ENCODE measurements at regions not wholly inside any gene's neighbourhood (a gene's known extent, or its start where the extent isn't known, plus 50 kb on each side); places are given as distances from the start of the nearest gene placed in this dataset.
"Not testable (repeated sequence)": the region's sequence is repeated elsewhere in the genome, so short reads cannot be mapped to it uniquely, and the experiment has no call there.

DNA sequence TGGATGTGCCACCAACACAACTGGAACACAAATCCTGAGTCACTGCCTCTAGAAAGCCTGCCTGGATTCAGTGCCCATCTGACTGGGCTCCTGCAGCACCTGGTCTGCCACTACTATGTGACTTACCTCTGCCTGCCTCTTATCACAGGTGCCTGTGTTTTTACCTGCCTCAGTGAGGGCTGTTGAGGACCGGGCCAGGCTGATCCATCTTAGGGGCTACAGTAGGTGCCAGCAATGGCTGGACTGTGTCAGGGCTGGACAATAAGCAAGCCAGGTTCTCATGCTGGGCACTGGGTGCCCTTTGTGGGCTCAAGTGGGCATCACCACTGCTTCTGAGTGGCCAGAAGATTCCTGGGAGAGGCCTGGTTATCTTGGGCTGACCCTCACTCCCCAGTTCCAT lies 948.6 kb upstream of the TPTE start:
- intact Hi-C loops (cut with DNase I); H3K27ac ChIP-seq; H3K4me3 ChIP-seq; H3K9me3 ChIP-seq; DNase-seq (ENCODE audit: low spot score in 2 of 2); H3K27me3 ChIP-seq; H3K4me1 ChIP-seq; H3K36me3 ChIP-seq: not testable (repeated sequence)

DNA sequence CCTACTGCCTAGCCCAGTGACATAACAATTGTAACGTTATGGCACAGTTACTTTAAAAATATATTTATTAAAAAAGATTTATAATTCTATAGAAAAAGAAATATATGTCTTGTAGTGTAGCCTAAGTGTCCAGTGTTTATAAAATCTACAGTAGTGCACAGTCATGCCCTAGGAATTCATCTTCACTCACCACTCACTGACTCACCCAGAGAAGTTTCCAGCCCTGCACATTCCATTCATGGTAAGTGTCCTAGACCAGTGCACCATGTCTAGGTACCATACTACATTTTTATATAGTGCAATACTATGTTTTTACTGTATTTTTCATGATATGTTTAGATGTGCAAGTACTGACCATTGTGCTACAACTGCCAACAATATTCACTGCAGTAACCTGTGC lies 947.9 kb upstream of the TPTE start:
- DNase-seq (ENCODE audit: low spot score in 2 of 2); H3K36me3 ChIP-seq; H3K9me3 ChIP-seq; H3K4me1 ChIP-seq; H3K27me3 ChIP-seq; intact Hi-C loops (cut with DNase I); H3K4me3 ChIP-seq; H3K27ac ChIP-seq: not testable (repeated sequence)

DNA sequence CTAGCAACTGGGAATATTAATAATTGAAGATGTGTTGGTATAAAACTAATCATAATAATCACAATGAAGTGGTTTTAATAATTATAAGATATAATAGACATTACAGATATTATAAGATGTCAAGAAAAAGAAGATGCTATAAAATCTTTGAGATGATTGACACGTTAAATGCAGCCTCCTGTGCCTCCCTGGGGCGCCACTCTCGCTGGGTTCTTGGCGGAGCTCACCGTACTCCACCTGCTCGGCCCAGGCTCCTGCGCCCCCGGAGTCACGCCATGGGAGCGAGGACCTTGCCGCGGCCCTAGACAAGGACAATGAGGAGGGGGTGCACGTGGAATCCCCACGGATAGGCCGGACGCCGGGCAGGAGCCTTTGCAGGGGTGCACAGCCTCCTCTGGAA lies 942.1 kb upstream of the TPTE start:
- H3K4me1 ChIP-seq; DNase-seq (ENCODE audit: low spot score in 2 of 2); H3K36me3 ChIP-seq; intact Hi-C loops (cut with DNase I); H3K27ac ChIP-seq; H3K4me3 ChIP-seq; H3K9me3 ChIP-seq; H3K27me3 ChIP-seq: not testable (repeated sequence)

DNA sequence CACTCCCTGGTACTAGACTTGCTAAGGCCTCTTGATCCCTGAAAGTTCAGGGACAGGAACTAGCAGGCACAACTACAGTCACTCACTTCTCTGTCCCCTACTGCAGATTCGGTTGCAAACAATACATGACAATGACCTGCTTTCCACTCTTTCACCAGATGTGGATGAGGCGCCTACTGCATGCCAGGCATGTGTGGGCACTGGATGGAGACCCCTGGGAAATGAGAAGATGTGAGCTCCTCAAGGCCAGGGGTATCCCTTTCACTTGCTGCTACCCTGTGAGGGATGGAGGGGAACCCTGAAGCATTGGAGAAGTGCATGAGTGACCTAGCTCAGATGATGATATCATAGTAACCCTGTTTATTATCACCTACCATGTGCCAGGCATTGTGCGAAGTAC lies 933.4 kb upstream of the TPTE start:
- intact Hi-C loops (cut with DNase I); H3K27me3 ChIP-seq; H3K9me3 ChIP-seq; H3K27ac ChIP-seq; H3K4me1 ChIP-seq; DNase-seq (ENCODE audit: low spot score in 2 of 2); H3K36me3 ChIP-seq; H3K4me3 ChIP-seq: not testable (repeated sequence)

DNA sequence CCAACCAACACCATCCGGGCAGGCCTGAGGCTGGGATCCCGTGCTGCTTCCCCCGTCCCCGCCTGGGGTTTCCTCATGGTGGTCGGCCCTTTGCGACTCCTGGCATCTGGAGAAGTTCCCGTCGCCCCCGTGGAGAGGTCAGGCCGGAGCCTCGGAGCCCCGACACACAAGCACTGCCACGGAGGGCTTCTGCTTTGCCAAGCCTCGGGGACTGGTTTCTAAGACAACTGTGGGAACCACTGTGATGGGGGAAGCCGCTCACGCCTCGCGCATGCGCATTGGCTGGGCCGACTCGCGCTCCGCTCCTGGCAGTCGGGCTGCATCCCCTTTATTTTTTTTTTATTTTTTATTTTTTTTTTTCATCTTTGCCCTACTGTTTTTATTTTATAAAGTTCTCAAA lies 928.8 kb upstream of the TPTE start:
- H3K4me1 ChIP-seq; intact Hi-C loops (cut with DNase I); DNase-seq (ENCODE audit: low spot score in 2 of 2); H3K27me3 ChIP-seq; H3K9me3 ChIP-seq; H3K36me3 ChIP-seq; H3K27ac ChIP-seq; H3K4me3 ChIP-seq: not testable (repeated sequence)

DNA sequence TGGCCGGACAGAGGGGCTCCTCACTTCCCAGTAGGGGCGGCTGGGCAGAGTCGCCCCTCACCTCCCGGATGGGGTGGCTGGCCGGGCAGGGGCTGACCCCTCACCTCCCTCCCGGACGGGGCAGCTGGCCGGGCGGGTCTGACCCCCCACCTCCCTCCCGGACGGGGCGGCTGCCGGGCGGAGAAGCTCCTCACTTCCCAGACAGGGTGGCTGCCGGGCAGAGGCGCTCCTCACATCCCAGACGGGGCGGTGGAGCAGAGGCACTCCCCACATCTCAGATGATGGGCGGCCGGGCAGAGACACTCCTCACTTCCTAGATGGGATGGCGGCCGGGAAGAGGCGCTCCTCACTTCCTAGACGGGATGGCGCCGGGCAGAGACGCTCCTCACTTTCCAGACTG lies 927.7 kb upstream of the TPTE start:
- H3K4me1 ChIP-seq; H3K27ac ChIP-seq; H3K36me3 ChIP-seq; intact Hi-C loops (cut with DNase I); DNase-seq (ENCODE audit: low spot score in 2 of 2); H3K9me3 ChIP-seq; H3K27me3 ChIP-seq; H3K4me3 ChIP-seq: not testable (repeated sequence)

DNA sequence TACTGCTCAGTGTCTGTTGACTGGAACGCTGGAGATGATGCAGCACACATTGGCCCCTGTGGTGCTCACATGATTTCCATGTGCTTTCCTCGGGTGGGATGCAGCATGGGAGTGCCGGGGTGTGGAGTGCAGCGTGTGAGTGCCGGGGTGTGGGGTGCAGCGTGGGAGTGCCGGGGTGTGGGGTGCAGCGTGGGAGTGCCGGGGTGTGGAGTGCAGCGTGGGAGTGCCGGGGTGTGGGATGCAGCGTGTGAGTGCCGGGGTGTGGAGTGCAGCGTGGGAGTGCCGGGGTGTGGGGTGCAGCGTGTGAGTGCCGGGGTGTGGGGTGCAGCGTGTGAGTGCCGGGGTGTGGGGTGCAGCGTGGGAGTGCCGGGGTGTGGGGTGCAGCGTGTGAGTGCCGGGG lies 907.4 kb upstream of the TPTE start:
- H3K27me3 ChIP-seq; intact Hi-C loops (cut with DNase I); H3K4me3 ChIP-seq; H3K36me3 ChIP-seq; DNase-seq (ENCODE audit: low spot score in 2 of 2); H3K9me3 ChIP-seq; H3K27ac ChIP-seq; H3K4me1 ChIP-seq: not testable (repeated sequence)

DNA sequence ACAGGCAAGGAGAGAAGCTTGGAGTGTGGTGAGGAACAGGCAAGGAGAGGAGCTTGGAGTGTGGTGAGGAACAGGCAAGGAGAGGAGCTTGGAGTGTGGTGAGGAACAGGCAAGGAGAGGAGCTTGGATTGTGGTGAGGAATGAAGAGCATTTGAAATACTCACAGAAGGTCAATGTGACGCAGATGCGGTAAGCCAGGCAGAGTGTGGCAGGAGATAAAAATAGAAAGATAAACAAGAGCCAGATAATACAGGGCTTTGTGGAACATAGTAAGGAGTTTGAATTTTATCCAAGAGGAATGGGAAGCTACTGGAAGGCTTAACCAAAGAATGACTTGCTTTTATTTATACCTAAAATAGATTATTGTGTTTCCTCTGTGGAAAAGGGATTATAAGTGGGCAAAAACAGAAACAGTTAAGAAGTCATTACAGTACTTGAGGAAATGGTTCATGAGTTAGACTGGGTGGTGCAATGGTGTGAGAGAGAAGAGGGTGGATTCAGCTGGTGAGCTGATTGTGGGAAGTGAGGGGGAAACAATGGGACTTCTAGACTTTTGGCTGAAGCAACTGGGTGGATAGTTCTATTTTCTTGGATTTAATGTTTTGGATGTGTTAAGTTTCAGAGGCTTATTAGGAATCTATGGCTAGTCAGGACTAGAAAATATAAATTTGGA lies 900.1 kb upstream of the TPTE start:
- DNase-seq (ENCODE audit: low spot score in 2 of 2); intact Hi-C loops (cut with DNase I): not testable (repeated sequence)

DNA sequence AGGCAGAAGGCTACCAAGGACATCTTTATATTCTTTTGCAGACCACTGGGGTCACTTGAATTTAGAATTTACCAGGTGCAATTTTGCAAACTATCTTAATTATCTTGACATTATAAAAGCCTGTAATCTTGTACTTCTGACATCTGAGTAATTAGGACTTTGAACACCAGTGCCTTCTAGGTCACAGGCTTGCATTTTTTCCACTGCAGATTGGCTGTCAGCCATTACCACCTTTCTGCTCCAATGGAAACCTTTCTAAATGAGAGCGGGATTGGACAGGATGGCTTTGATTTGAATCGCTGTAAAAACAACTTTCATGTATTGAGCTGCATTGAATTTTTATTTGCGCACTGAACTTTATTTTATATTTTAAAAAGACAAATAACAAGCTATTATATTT lies 893.3 kb upstream of the TPTE start:
- H3K4me3 ChIP-seq; H3K9me3 ChIP-seq; H3K27me3 ChIP-seq; H3K36me3 ChIP-seq; DNase-seq (ENCODE audit: low spot score in 2 of 2); H3K27ac ChIP-seq; intact Hi-C loops (cut with DNase I); H3K4me1 ChIP-seq: not testable (repeated sequence)

More for the DNA sequence above, 900.1 kb upstream of the TPTE start:
- not testable (repeated sequence) for H3K9me3 ChIP-seq, H3K4me3 ChIP-seq, H3K4me1 ChIP-seq, H3K27ac ChIP-seq, H3K27me3 ChIP-seq, H3K36me3 ChIP-seq

DNA sequence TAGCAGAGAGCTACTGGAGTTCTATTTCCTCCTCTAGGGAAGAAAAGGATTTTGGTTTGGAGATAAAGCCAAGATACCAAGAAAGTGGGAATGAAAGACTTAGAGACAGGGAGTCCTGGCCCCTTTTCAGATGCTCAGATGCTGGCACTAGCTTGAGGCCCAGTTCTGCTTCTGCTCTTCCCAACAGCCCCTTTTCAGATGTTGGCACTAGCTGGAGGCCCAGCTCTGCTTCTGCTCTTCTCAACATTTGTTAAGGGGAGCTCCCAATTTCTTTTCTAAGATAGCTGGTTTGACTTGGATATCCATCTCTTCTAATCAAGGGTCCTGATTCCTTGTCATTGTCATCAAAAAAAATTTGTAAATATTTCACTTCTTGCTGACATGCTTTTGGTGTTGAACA lies 874.0 kb upstream of the TPTE start:
- H3K4me1 ChIP-seq; H3K27ac ChIP-seq; H3K27me3 ChIP-seq; DNase-seq (ENCODE audit: low spot score in 2 of 2); intact Hi-C loops (cut with DNase I); H3K36me3 ChIP-seq; H3K9me3 ChIP-seq; H3K4me3 ChIP-seq: not testable (repeated sequence)

DNA sequence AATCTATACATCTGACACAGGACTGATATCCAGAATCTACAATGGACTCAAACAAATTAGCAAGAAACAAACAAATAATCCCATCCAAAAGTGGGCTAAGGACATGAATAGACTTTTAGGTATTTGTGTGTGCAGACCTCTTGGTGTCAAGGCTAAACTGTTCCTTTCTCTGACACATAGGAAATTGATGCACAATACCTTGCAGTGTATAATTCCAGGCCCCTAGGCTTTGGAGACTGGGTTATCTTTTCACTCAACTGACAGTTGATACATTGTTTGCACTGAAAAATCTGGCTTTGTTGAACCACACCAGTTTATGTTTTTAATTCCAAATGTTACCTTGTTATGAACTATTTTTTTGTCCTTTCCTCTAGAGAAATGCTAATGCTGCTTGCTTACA lies 873.1 kb upstream of the TPTE start:
- H3K27me3 ChIP-seq; DNase-seq (ENCODE audit: low spot score in 2 of 2); H3K36me3 ChIP-seq; H3K4me3 ChIP-seq; H3K4me1 ChIP-seq; H3K9me3 ChIP-seq; H3K27ac ChIP-seq; intact Hi-C loops (cut with DNase I): not testable (repeated sequence)

DNA sequence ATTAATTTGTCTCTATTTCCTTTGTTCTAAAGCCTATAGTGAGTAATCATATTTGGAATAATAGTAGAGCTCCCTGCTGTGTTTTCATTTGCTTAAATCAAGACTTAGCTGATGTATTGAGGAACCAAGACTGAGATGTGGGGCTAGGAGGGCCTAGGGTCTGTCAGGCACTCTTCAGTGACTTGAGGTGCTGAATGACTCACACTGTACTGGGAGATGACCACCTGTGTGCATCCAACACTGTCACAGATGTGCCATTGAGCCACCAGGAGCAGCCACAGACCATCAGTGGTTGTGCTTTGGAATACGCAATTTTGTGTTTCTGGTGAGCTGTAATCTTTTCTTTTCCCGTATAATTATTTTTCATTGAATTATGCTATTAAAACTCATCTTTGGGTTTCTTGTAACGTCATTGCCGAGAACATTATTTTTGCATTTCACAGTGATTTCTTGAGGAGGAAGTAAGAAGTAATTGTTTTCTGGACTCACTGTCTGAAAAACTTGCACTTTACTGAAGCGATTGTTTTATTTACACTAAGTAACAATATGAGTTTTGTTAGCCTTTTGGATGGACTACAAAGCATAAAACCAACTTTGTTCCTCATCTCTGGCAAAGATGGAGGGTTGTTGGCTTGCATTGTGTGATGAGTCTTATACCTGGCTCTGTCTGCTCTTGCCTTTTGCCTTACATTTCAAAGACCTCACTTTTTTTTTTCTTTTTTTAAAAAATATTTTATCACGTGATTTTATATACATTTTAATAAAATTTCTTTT lies 872.2 kb upstream of the TPTE start:
- intact Hi-C loops (cut with DNase I); H3K4me3 ChIP-seq; DNase-seq (ENCODE audit: low spot score in 2 of 2); H3K4me1 ChIP-seq; H3K9me3 ChIP-seq; H3K36me3 ChIP-seq; H3K27ac ChIP-seq; H3K27me3 ChIP-seq: not testable (repeated sequence)

DNA sequence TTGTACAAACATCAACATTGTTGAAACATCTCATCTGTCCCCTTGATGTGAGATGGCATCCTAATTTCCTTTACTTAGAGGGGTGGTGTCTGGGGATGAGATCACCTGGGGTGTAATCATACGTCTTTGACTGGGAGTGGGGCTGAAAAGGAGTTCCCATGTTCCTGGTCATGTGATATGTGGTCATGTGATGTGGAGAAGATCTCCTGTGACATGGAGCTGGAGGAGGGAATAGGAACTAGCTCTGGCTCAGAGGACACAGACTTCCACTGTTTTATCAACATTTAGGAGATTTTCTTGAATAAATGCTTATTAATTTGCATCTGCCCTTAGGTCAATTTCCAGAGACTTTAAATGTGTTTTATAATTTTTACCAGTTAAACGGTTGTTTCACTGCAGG lies 868.6 kb upstream of the TPTE start:
- H3K27me3 ChIP-seq; DNase-seq (ENCODE audit: low spot score in 2 of 2); H3K36me3 ChIP-seq; H3K4me3 ChIP-seq; intact Hi-C loops (cut with DNase I); H3K4me1 ChIP-seq; H3K9me3 ChIP-seq; H3K27ac ChIP-seq: not testable (repeated sequence)

DNA sequence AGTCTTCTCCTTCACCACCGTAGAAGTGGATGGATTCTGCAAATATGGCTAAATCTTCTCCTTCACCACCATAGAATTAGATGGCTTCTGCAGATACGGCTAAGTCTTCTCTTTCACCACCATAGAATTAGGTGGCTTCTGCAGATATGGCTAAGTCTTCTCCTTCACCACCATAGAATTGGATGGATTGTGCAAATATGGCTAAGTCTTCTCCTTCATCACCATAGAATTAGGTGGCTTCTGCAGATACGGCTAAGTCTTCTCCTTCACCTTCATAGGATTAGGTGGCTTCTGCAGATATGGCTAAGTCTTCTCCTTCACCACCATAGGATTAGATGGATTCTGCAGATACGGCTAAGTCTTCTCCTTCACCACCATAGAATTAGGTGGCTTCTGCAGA lies 866.2 kb upstream of the TPTE start:
- H3K9me3 ChIP-seq; H3K27ac ChIP-seq; H3K36me3 ChIP-seq; intact Hi-C loops (cut with DNase I); H3K4me3 ChIP-seq; H3K4me1 ChIP-seq; H3K27me3 ChIP-seq; DNase-seq (ENCODE audit: low spot score in 2 of 2): not testable (repeated sequence)

DNA sequence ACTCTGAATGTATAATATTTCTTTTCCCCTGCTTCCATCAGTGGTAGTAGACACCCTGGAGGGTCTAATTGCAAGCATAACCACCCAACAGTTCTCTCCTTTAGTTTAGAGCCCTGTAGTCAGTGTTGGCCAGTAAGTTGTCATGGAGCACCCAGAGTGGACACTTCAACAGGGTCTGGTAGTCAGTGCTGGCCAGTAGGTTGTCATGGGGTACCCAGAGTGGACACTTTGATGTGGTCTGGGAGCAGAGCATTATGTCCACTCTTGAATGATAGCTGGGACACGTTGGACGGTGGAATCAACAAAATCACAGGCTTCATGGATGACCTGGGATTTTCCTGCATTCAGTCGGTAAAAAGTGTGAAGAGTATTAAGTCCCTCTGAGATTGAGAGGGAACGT lies 864.9 kb upstream of the TPTE start:
- intact Hi-C loops (cut with DNase I); H3K27ac ChIP-seq; DNase-seq (ENCODE audit: low spot score in 2 of 2): not testable (repeated sequence)

More for the DNA sequence above, 864.9 kb upstream of the TPTE start:
- H3K27me3 ChIP-seq, H3K4me1 ChIP-seq, H3K36me3 ChIP-seq, H3K9me3 ChIP-seq, H3K4me3 ChIP-seq: not testable (repeated sequence)
